ENCODE measurements at regions not wholly inside any gene's neighbourhood (a gene's known extent, or its start where the extent isn't known, plus 50 kb on each side); places are given as distances from the start of the nearest gene placed in this dataset.

DNA sequence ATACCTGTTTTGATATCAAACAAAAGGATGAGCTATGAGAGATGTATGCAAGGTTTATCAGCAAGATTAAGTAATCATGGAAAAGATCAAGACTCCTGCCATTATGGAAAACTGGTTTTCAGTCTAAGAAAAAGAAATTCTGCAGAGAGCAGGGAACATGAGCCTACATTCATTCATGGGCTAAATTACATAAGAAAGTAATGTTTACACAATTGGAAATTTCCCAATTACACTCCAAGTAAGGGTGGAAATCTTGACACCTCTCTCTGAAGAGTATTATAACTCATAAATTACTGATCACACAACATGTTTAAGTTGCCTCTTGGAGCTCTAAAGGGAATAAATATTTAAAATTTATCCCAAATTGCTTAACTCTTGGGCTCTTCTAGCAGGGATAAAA is 206.2 kb downstream of the SLC6A15 start:
- TF ChIP-seq, protein P1, sequence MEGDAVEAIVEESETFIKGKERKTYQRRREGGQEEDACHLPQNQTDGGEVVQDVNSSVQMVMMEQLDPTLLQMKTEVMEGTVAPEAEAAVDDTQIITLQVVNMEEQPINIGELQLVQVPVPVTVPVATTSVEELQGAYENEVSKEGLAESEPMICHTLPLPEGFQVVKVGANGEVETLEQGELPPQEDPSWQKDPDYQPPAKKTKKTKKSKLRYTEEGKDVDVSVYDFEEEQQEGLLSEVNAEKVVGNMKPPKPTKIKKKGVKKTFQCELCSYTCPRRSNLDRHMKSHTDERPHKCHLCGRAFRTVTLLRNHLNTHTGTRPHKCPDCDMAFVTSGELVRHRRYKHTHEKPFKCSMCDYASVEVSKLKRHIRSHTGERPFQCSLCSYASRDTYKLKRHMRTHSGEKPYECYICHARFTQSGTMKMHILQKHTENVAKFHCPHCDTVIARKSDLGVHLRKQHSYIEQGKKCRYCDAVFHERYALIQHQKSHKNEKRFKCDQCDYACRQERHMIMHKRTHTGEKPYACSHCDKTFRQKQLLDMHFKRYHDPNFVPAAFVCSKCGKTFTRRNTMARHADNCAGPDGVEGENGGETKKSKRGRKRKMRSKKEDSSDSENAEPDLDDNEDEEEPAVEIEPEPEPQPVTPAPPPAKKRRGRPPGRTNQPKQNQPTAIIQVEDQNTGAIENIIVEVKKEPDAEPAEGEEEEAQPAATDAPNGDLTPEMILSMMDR (IDR thresholded peaks at IDR 0.05) = no peak
- DNase-seq (ENCODE audit: low spot score) = no peak
- no peak for ATAC-seq (ENCODE audit: low FRiP score)

DNA sequence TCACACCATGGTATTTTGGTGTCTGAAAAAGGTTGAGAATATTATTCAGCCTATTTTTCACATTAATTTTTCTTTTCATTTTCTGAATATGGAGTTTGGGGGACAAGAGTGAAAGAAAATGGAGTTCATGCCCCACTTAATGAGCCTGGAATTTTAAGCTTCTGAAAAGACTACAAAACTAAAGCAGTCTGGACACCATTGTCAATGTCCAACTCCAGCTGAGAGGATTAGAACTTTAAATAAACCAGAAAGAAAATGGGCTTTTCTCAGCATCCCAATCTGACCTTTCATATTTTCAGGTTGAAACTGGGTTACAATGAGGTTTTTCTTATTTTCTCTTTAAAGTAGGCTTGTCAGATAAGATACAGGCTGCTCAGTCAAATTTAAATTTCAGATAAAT is 207.7 kb downstream of the SLC6A15 start:
- TF ChIP-seq, protein P1 (IDR thresholded peaks at IDR 0.05) = no peak
- ATAC-seq (ENCODE audit: low FRiP score) = no peak

DNA sequence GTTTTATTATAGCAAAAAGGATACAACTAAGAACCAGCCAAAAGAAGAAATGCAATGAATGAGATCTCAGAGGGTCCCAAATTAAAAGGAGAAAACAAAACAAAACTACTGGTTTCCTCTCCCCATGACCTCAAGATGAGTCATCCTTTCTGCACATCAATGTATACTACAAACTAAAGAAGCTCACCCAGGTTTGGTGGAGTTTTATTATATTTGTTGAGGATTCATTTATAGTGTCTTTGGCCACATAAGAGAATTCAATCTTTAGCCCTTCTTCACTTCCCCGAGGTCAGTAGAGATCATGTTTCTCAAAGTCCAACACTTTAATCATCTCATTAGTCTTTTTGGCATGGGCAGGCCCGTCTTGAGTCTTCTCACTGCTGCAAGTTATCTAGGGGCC is 210.6 kb downstream of the SLC6A15 start:
- no peak for ATAC-seq (ENCODE audit: low FRiP score)
- TF ChIP-seq, protein P1 (IDR thresholded peaks at IDR 0.05) = no peak
- no peak for DNase-seq (ENCODE audit: low spot score)

More for the DNA sequence above, 207.7 kb downstream of the SLC6A15 start:
- DNase-seq (ENCODE audit: low spot score) = no peak

DNA sequence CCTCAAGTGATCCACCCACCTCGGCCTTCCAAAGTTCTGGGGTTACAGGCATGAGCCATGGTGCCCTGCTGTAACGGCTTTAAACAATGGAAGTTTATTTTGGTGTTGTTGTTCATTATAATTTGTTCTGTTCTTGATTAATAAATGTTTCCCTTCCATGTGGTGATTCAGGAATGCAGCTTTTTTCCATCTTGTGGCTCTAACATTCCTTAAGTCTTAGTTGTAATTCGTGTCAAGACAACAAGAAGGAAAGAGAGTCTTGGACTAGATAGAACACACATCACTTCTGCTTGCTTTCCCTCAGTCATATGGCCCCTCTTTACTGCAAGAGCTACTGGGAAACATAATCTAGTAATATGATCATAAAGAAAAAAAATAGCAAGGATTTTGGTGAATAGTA is 211.6 kb downstream of the SLC6A15 start:
- TF ChIP-seq, protein P1 (IDR thresholded peaks at IDR 0.05) = no peak
- DNase-seq (ENCODE audit: low spot score) = no peak
- ATAC-seq (ENCODE audit: low FRiP score) = no peak

DNA sequence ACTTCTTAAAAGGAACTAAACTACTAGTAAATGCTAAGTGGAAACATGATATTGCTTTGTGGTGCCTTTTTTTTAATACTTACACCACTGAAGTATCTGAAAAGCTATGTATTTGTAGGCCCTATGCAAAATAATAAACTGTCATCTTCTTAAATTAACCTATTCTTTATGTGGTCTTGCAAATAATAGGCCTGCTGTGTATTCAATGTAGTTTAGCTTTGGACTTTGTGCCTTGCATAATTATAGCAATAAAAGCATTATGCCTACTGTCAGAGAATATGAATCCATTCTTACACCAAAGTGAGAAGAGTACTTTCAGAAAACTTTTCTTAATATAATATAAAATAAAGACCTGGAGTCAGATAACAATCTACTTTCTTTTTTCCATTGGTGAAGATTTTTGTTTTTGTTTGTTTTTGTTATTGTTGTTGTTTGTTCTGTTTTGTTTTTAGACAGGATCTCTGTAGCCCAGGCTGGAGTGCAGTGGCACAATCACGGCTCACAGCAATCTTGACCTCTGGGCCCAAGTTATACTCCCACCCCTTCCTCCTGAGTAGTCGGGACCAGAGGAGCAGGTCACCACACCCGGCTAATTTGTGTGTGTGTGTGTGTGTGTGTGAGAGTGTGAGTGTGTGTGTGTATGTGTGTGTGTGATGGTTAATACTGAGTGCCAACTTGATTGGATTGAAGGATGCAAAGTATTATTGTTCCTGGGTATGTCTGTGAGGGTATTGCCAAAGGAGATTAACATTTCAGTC is 213.8 kb downstream of the SLC6A15 start:
- DNase-seq (ENCODE audit: low spot score) (no peak), ATAC-seq (ENCODE audit: low FRiP score) (no peak)
- TF ChIP-seq, protein P1 (IDR thresholded peaks at IDR 0.05) = no peak

DNA sequence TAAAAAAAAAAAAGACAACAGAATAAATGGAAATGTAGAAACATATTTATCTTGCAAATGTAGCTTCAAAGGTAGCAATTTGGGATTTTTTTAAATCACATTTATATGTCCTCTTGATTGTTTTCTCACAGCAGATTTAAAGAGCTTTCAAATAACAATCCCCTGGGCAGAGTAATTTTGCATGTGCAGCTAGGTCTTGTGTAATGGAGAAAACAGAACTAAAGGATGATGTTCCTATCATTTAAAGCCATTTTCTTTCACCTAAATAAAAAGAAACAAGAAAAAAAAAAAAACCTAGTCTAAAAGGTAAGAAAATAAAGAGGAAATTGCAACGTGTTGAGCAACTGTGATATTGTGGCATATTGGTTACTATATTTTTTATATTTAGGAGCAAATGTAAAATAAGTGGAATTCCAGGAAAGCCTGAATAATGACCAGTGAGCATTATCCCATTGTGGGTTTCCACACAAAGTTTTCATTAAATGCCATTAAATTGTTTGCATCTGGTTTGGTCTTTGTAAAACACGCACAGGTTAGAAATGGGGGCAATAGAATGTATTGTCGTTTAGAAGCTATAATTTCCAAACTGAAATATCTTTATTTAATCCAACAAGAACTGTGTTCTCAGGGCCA is 215.6 kb downstream of the SLC6A15 start:
- TF ChIP-seq, protein P1 (IDR thresholded peaks at IDR 0.05) = no peak
- DNase-seq (ENCODE audit: low spot score) (no peak), ATAC-seq (ENCODE audit: low FRiP score) (no peak)

DNA sequence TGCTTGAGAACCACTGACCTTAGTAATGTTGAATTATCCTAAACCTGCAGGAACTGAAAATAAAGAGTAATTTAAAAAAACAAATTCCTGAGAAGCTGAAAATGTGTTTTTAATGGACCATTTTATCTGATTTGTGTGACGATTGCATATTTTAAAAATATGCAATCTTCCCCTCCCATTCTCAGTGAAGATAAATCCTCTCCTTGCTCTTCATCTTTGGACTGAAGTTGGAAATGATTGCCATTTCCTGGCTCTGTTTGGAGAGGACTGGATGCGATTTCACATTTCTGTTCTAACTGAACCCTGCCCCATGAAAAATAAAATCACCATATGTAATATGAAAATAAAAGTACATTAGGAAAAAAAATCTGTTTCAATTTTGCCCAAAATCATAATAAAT is 216.3 kb downstream of the SLC6A15 start:
- ATAC-seq (ENCODE audit: low FRiP score) (no peak), DNase-seq (ENCODE audit: low spot score) (no peak)
- TF ChIP-seq, protein P1 (IDR thresholded peaks at IDR 0.05) = no peak
